MM.1S (cell line): ENCODE measurements at regions not wholly inside any gene's neighbourhood (a gene's known extent, or its start where the extent isn't known, plus 50 kb on each side); places are given as distances from the start of the nearest gene placed in this dataset.

Experiments
- CTCF ChIP-seq: fragments of 300-600 bp; sonication (generic); IDR thresholded peaks from 2 replicates; pipeline ENCODE4 v1.5.1; 2016; ENCODE audit warnings: antibody characterized with exemption, low read length, mixed read lengths
- EZH2 ChIP-seq: fragments of 300-600 bp; sonication (generic); optimal IDR thresholded peaks from 2 replicates; pipeline ENCODE3; 2017; ENCODE audit warnings: low read depth, mild to moderate bottlenecking, antibody characterized with exemption, low read length, mixed read lengths
- EZH2phosphoT487 ChIP-seq: fragments of 300-600 bp; sonication (generic); IDR thresholded peaks from 2 replicates; pipeline ENCODE4 v1.6.1; 2018; ENCODE audit warnings: antibody characterized with exemption, low read length

GRCh38 chr2:142426064-142426463 is 295.2 kb upstream of the LRP1B start:
- TF ChIP-seq EZH2phosphoT487 (no peak), EZH2 (no peak), CTCF (no peak)
